GDM1 (cell line): ENCODE measurements at regions not wholly inside any gene's neighbourhood (a gene's known extent, or its start where the extent isn't known, plus 50 kb on each side); places are given as distances from the start of the nearest gene placed in this dataset.

ENCODE experiments used
- DNase-seq: peaks from one replicate; lab custom pipeline; 2025; lab: John Stamatoyannopoulos, UW

DNA sequence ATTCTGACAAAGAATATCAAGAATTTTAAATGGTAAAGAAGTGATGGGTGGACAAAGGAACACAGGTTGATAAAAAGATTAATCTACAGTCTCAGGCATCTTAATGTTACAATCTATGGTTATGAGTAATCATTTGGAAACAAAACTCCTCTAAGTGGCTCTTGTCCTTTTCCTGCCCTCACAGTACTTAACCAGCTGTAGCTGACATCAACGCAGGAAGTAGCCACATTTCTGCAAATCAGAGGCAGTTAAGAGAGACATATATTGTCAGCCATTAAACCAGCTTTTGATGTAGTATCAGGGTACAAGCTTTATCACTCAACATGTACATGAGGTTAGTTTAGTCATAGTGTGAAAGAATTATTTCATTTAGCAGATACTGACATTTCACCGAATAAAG is 244.6 kb downstream of the NR4A2 start:
- DNase-seq, result no peak

- DNase-seq, result no peak
Measured at GRCh38 chr2:156083763-156084493, 248.6 kb downstream of the NR4A2 start.

DNA sequence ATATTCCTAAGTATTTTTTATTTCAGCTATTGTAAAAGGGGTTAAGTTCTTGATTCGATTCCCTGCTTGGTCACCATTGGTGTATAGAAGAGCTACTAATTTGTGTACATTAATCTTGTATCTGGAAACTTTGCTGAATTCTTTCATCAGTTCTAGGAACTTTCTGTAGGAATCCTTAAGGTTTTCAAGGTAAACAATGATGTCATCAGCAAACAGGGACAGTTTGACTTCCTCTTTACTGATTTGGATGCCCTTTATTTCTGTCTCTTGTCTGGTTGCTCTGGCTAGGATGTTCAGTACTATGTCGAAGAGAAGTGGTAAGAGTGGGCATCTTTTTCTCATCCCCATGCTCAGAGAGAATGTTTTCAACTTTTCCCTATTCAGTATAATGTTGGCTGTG is 252.7 kb downstream of the NR4A2 start:
- no peak for DNase-seq

- no peak for DNase-seq
Measured at GRCh38 chr2:156077041-156077742, 255.3 kb downstream of the NR4A2 start.

- DNase-seq, result no peak
Measured at GRCh38 chr2:156065912-156066311, 266.6 kb downstream of the NR4A2 start.

GRCh38 chr2:156064540-156064939 is 268.0 kb downstream of the NR4A2 start:
- DNase-seq, result no peak

- no peak for DNase-seq
Measured at GRCh38 chr2:156057647-156058046, 274.9 kb downstream of the NR4A2 start.

DNA sequence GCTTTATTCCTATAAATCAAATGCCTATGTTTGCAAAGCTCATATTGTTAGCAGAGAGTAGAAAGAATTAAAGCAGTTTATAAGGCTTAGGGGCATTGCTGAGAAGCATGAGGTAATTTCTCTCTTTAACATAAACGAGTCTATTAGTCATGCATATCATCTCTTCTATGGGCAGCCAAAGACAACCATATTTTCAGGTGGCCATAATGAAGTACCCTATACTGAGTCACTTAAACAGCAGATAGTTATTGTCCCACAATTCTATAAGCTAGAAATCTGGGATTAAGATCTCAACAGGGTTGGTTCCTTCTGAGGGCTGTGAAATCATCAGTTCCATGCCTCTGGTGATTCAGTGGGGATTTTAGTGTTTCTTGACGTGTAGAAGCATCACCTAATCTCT is 277.5 kb downstream of the NR4A2 start:
- no peak for DNase-seq

DNA sequence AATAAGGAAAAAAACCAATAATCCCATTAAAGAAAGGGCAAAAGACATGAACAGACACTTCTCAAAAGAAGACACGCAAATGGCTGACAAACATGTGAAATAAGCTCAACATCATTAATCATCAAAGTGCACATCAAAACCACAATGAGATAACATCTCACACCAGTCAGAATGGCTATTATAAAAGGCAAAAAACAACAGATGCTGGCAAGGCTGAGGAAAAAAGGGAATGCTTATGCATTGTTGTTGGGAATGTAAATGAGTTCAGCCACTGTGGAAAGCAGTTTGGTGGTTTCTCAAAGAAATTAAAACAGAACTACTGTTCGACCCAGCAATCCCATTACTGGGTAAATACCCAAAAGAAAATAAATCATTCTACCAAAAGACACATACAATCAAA is 285.6 kb downstream of the NR4A2 start:
- DNase-seq, result no peak

DNA sequence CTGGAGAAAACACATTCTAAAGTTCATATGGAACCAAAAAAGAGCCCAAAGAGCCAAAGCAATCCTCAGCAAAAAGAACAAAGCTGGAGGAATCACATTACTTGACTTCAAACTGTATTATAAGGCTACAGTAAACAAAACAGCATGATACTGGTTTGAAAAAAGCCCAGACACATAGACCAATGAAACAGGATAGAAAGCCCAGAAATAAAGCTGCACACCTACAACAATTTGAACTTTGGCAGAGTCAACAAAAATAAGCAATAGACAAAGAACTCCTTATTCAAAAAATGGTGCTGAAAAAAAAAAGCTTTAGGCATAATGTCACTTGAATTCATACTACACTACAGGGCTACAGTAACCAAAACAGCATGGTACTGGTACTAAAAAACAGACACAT is 289.6 kb downstream of the NR4A2 start:
- DNase-seq, result no peak

DNA sequence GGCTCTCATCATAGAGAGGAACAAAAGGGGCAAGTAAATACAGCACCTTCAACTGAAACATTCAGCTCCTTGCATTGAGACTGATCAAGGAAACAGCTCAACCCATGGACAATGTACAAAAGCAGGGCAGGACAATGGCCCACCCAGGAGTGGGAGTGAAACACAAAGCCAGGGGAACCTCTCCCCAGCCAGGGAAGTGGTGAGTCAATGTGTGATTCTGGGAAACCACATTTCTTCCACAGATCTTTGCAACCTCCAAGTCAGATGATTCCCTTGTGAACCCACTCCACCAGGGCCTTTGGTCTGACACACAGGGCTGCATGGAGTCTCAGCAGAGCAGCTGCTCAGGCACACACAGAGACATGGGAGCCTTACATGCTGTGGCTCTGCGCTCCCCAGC is 294.5 kb downstream of the NR4A2 start:
- DNase-seq, result no peak

DNA sequence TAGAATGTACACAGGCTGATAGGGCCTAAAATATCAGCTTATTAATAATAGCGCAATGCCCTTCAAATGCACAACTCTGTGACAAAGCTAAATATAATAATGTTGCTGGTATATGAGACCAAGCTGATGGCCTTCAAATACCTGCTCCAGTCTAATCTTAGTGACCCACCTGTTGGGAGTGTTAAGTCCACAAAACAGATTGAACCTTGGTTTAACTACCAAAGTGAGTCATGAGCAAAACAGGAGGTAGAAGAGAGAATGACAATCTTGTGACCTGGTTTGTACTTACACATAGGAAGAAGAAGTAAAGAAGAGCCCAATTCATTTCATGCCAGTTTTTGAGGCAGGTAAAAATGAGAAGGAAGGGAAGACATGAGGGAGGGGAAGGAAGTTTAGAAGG is 295.0 kb downstream of the NR4A2 start:
- DNase-seq, result no peak

DNA sequence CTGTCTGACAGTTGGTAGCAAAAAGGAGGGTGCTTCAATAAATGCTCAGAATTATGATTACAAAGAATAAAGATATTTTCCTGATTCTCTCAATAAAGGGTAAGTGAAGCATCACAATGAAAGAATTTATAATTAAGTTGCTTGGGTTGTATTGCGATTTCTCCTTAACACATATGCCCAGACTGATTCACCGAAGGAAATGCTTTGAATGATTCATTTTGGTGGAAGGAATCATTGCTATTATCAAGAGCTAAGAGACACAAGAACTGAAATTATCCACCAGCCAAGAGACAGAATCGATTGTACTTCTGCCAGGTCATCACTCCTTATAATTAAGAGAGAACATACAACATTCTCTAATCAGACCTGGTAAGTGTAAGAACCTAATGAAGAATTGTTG is 301.4 kb downstream of the NR4A2 start:
- DNase-seq, result no peak

GRCh38 chr2:156023229-156023869 is 309.2 kb downstream of the NR4A2 start:
- no peak for DNase-seq

- DNase-seq, result no peak
Measured at GRCh38 chr2:156021146-156022040, 311.1 kb downstream of the NR4A2 start.

GRCh38 chr2:156019341-156019740 is 313.2 kb downstream of the NR4A2 start:
- DNase-seq, result no peak

GRCh38 chr2:156017341-156017885 is 315.1 kb downstream of the NR4A2 start:
- no peak for DNase-seq

GRCh38 chr2:156009293-156009692 is 323.2 kb downstream of the NR4A2 start:
- DNase-seq, result no peak

DNA sequence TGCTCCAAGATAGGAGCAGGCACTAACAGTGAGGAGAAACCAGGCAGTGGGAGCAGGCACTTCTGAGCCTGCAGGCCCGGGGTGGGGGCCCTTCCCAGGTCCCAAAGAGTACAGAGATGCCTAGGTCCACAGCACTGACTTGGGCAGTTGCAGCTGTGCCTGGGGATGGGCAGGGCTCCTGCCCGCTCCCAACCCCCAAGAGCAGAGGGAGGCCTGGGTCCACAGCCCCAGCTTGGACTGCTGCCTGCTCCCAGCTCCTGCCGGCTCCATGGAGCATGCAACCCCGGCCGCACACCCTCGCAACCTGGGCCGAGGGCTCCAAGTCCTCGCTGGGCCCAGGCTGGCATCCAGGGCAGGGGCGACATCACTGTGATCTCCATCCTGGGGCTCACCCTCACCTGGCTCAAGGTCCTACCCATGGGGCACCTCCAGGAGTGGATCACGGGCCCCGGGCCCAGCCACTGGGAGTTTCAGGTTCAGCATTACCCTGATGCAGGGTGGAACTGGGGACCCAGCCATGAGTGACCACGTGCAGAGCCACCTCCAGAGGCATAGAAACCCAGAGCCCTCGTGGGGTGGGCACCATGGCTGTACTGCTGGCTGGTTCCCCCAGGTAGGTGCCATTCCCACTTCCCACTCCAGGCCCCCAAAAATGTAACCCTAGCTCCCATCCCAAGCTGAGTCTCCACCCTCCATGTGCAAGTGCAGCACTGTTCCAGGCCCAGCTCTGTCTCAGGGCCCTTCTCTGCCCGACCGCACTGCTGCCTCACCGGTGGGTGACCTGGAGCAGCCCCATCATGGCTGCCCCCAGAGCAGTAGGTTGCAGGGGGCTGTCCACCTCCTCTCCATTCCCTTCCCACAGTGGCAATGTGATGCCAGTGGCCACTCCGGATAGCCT is 325.6 kb downstream of the NR4A2 start:
- DNase-seq, result no peak

DNA sequence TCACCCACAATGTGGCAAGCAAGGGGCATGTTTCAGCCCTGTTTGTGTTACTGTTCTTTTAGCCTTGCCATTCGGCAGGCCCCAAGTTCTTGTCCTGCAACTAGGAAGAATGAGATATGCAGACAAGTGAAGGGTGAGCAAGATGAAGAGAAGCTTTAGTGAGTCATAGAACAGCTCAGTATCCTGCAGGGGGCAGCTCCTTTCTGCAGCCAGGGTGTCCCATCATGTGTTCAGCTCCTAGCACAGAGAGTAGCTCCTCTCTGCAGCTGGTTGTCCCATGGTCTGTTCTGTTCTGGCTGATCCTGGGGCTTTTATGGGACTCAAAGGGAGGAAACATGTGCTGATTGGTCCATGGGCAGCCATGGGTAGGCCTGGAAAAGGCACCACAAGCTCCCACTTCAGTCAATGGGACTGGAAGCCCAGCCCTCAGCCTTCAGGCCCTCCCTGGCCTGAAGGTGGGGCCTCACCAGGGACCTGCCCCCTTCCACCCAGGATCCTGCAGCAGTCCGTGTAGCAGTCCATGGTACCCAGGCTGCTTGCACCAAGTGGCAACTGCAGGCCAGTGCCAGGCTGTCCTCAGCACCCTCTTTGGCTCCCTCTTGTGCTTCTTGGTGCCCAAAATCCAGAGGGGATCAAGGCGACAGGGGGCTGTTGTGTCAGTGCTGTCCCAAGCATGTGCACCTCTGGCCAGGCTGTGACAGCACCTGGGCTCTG is 326.4 kb downstream of the NR4A2 start:
- DNase-seq, result no peak
